NCI-H1417 (cell line): ENCODE measurements at regions not wholly inside any gene's neighbourhood (a gene's known extent, or its start where the extent isn't known, plus 50 kb on each side); places are given as distances from the start of the nearest gene placed in this dataset.

ENCODE experiments used
- DNase-seq, 3 experiments: peaks; one replicate each; lab custom pipeline; 2025; lab: John Stamatoyannopoulos, UW

GRCh38 chr5:93107141-93107540 is 473.9 kb downstream of the NR2F1-AS1 start:
- peak in 2 of 3 experiments; percentile 2 to 57 for DNase-seq

- no peak for DNase-seq
Measured at GRCh38 chr5:93101661-93102060, 479.4 kb downstream of the NR2F1-AS1 start.

GRCh38 chr5:93100976-93101375 is 480.0 kb downstream of the NR2F1-AS1 start:
- DNase-seq, result no peak

GRCh38 chr5:93100428-93100827 is 480.6 kb downstream of the NR2F1-AS1 start:
- DNase-seq, result no peak

- DNase-seq, result peak in 1 of 3 experiments; percentile 18
Measured at GRCh38 chr5:93099902-93100347, 481.1 kb downstream of the NR2F1-AS1 start.

- no peak for DNase-seq
Measured at GRCh38 chr5:93096561-93096960, 484.5 kb downstream of the NR2F1-AS1 start.

GRCh38 chr5:93092349-93093105 is 488.5 kb downstream of the NR2F1-AS1 start:
- peak in 2 of 3 experiments; percentile 3 to 5 for DNase-seq

GRCh38 chr5:93090698-93091097 is 490.3 kb downstream of the NR2F1-AS1 start:
- no peak for DNase-seq

- DNase-seq, result no peak
Measured at GRCh38 chr5:93088592-93089389, 492.2 kb downstream of the NR2F1-AS1 start.

GRCh38 chr5:93087326-93087725 is 493.7 kb downstream of the NR2F1-AS1 start:
- no peak for DNase-seq

GRCh38 chr5:93082981-93083380 is 498.0 kb downstream of the NR2F1-AS1 start:
- DNase-seq, result no peak

- no peak for DNase-seq
Measured at GRCh38 chr5:93079046-93079445, 502.0 kb downstream of the NR2F1-AS1 start.

- DNase-seq, result no peak
Measured at GRCh38 chr5:93078082-93079038, 502.7 kb downstream of the NR2F1-AS1 start.

- no peak for DNase-seq
Measured at GRCh38 chr5:93076566-93076965, 504.5 kb downstream of the NR2F1-AS1 start.

GRCh38 chr5:93076096-93076495 is 504.9 kb downstream of the NR2F1-AS1 start:
- DNase-seq, result no peak

GRCh38 chr5:93073547-93073946 is 507.5 kb downstream of the NR2F1-AS1 start:
- DNase-seq, result no peak

- DNase-seq, result no peak
Measured at GRCh38 chr5:93072831-93073459, 508.1 kb downstream of the NR2F1-AS1 start.

GRCh38 chr5:93071710-93072109 is 509.3 kb downstream of the NR2F1-AS1 start:
- no peak for DNase-seq

GRCh38 chr5:93070938-93071337 is 510.1 kb downstream of the NR2F1-AS1 start:
- peak in 2 of 3 experiments; percentile 17 to 63 for DNase-seq

GRCh38 chr5:93069276-93069675 is 511.7 kb downstream of the NR2F1-AS1 start:
- no peak for DNase-seq

GRCh38 chr5:93062548-93062947 is 518.5 kb downstream of the NR2F1-AS1 start:
- peak in 1 of 3 experiments; percentile 2 for DNase-seq
